HG03135 (cell line): ENCODE measurements at regions not wholly inside any gene's neighbourhood (a gene's known extent, or its start where the extent isn't known, plus 50 kb on each side); places are given as distances from the start of the nearest gene placed in this dataset.
"Not testable (repeated sequence)": the region's sequence is repeated elsewhere in the genome, so short reads cannot be mapped to it uniquely, and the experiment has no call there.

ENCODE experiments used
- ATAC-seq: cut with Tn5 transposase; IDR thresholded peaks from one replicate; pipeline ENCODE4 v1.9.1; 2021; ENCODE audit warnings: mild to moderate bottlenecking, moderate library complexity; ENCODE audit not compliant: unreplicated experiment

GRCh38 chr5:15384581-15384980, 115.4 kb upstream of the FBXL7 start:
- no peak for ATAC-seq

GRCh38 chr5:15384176-15384575, 115.8 kb upstream of the FBXL7 start:
- no peak for ATAC-seq

GRCh38 chr5:15383469-15383868, 116.5 kb upstream of the FBXL7 start:
- no peak for ATAC-seq

- no peak for ATAC-seq
Measured at GRCh38 chr5:15383021-15383420, 117.0 kb upstream of the FBXL7 start.

- ATAC-seq = no peak
Measured at GRCh38 chr5:15377573-15378340, 122.2 kb upstream of the FBXL7 start.

- ATAC-seq = no peak
Measured at GRCh38 chr5:15376803-15377202, 123.2 kb upstream of the FBXL7 start.

DNA sequence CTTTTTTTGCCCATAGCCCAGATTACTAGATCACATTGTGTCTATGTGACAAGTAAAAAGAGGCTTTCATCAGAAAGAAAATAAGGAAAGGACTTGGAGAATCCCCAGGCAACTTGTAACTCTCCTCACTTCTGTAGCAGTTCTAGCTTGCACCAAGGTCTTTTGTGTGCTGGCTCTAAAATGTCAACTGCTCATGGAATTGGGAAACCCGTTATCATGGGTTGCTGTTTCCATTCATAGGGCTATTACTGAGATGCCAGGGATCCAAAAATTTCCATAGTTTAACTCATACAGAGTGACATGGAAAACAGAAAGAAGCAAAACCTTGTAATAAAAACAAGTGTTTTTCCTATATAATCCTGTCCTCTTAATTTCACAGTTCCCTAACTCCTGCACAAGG, 123.9 kb upstream of the FBXL7 start:
- ATAC-seq = no peak

DNA sequence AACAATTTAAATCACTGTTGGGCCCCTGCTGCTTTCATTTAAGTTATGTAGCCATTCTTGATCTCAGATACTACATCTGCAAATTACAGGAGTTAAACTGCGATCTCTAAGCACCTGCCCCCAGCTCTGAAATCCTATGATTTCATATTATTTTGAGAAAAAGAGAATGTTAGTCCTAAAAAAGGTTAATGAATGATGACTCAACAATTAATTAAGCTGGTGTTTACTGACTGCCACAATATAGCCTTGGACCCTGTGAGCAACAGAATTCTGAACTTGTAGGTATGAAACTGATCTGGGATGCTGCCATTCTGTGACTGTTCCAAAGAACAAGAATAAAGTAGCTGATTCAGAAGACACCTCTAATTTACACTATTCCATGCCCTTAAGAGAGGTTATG, 124.4 kb upstream of the FBXL7 start:
- no peak for ATAC-seq

DNA sequence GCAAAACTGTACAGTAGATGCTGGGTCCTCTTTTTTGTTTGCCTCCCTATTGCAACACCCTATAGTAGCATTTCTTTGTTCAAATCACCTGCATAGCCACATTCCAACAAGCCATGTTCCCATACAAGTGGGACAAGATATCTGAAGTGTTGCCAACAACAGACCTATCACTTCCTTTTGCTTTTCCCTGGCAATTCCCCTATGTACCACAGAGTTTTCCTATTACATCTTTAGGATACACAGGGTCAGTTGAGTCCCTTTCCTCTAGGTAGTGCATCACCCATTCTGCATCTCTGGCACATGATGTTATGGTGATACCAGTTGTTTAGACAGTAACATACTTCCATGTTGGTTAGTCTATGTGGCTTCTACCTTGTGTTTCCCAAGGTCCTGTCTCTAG, 125.1 kb upstream of the FBXL7 start:
- no peak for ATAC-seq

DNA sequence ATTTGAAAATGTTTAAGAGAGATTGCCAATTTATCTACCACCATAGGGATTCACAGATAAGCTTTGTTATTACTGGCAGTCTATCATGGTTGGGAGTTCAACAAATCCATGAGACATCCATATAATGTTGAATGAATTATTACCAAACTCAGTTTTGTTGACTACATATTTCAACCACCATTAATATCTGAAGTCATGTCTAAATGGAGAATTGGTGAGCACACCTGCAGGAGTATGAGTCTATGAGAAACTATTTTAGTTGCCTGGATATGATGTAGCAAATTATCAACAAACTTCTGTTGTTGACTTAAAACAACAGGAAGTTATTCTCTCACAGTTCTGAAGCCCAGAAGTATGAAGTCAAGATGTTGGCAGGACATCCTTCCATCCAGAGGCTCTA, 126.8 kb upstream of the FBXL7 start:
- ATAC-seq = no peak

DNA sequence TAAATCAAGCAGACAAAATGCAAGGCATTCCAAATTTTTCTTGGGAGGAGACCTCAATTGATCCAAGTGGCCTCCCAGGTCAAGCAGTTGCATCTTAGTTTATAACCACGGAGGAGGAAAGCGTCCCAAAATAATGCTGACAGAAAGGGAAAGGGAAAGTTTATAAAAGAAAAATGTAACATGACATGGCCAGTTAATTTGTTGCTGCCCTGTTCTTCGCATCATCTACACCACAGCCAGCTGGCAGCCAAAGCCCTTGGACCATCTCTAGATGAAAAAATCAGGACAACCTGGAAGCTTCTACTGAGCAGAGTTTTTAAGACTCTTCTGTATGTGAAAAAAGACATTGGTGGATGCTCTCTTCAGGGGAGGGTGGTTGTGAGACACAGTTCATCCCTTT, 128.8 kb upstream of the FBXL7 start:
- no peak for ATAC-seq

DNA sequence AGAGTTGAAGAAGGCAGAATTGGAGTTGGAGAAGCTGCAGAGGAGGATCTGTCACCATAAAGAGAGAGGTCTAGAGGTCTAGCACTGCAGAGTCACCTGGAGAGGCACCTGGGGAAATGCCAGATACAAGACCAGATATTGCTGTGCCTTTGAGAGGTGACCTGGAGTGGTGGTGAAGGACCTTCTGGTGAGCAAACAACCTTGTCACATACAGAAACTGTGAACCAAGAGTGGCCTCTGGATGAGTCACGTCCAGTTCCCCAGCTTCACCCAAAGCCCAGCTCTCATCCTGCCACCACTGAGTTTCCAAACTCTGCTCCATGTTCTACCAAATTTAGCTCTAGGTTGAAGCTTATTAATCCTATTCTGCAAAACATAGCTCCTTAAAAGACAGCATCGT, 131.1 kb upstream of the FBXL7 start:
- ATAC-seq = no peak

DNA sequence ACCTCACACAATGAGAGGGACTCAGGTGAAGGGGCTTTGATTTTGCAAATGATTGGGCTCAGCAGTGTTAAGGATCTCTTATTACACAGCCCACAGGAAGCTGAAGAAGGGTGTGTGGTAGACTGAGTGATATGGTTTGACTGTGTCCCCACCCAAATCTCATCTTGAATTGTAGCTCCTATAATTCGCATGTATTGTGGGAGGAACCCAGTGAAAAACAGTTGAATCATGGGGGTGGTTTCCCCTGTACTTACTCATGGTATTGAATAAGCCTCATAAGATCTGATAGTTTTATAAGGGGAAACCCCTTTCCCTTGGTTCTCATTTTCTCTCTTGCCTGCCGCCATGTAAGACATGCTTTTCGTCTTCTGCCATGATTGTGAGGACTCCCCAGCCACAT, 132.5 kb upstream of the FBXL7 start:
- ATAC-seq = no peak

DNA sequence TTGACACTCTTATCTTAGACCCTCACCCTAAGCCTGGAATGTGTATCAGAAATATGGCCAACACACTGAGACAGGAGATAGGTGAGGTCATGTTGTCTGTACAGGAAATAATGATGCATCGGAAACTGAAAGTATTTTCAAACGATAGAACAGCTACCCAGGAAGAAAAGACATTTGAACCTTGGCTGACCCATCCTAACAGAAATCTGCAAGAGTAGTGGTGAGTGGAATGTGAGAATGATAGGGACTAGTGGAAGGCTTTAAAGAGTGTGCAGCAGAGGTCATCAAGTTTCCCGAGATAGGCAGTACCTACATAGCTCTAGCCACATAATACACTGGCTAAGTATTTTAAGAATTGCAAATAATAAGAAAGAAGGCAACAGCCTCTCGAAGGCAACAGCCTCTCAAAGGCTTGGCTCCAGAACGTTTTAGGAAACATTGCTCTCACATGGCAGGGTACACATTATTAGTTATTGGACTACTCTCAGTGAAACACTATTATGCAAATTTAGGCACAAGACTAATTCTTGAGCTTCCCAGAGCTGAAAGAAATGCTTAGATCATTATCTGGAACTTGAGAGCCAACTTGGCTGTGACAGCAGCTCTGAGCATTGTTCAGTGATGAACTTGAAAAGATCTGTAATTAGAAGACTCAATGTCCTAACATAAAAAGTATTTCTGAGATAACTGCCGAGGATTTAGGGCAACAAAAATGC, 133.1 kb upstream of the FBXL7 start:
- no peak for ATAC-seq

GRCh38 chr5:15365070-15365469, 134.9 kb upstream of the FBXL7 start:
- ATAC-seq = no peak

DNA sequence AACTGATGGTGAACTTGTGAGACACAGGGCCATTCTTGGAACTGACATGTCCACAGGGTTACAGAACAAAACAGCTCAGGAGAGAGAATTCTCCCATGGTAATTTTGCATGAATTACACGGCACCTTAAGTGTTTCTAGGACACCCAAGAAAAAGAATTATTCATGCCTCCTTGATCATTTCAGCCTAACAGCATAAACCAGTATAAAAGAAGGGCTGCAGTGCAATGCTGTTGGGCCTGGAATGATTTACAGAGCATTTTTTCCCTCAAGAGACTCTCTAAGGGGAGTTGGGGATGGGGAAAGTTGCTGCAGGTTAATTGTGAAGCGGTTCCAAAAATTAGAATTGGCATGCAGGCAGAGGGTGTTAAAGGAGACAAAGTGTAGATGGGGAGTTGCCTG, 136.4 kb upstream of the FBXL7 start:
- no peak for ATAC-seq

DNA sequence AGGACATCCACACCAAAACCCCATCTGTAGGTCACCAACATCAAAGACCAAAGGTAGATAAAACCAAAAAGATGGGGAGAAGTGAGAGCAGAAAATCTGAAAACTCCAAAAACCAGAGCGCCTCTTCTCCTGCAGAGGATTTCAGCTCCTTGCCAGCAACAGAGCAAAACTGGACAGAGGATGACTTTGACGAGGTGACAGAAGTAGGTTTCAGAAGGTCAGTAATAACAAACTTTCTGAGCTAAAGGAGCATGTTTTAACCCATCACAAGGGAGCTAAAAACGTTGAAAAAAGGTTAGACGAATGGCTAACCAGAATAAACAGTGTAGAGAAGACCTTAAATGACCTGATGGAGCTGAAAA, 142.9 kb upstream of the FBXL7 start:
- ATAC-seq = not testable (repeated sequence)

DNA sequence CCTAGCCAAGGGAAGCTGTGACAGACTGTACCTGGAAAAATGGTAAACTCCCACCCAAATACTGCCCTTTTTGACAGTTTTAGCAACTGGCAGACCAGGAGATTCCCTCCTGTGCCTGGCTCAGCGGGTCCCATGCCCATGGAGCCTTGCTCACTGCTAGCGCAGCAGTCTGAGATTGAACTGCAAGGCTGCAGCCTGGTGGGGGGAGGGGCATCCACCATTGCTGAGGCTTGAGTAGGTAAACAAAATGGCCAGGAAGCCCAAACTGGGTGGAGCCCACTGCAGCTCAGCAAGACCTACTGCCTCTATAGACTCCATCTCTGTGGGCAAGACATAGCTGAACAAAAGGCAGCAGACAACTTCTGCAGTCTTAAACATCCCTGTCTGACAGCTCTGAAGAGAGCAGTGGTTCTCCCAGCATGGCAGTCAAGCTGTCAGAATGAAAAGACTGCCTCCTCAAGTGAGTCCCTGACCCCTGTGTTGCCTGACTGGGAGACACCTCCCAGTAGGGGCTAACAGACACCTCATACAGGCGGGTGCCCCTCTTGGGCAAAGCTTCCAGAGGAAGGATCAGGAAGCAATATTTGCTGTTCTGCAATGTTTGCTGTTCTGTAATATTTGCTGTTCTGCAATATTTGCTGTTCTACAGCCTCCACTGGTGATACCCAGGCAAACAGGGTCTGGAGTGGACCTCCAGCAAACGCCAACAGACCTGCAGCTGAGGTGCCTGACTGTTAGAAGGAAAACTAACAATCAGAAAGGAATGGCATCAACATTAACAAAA, 143.5 kb upstream of the FBXL7 start:
- not testable (repeated sequence) for ATAC-seq

- no peak for ATAC-seq
Measured at GRCh38 chr5:15354021-15354420, 146.0 kb upstream of the FBXL7 start.

- ATAC-seq = no peak
Measured at GRCh38 chr5:15353086-15353645, 146.8 kb upstream of the FBXL7 start.

DNA sequence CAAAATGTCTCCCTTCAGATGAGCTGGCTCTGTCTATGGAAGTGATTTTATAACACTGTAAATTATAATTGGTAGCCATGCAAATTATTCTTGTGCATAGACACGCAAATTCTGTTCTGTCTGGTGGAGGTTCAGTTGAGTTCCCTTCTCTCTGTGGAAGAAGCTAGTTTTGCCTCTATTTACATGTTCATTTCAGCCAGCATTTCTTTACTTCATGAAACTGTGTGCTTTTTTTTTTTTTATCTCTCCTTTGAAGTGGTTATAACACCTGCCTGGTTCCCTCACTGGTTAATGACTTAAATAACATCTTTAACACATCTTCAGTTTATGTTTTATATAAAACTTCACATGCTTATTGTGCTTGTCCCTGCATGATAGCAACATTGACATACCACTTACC, 149.4 kb upstream of the FBXL7 start:
- ATAC-seq = no peak

GRCh38 chr5:15346738-15347137, 153.2 kb upstream of the FBXL7 start:
- no peak for ATAC-seq
